Activated CD4-positive, alpha-beta T cell treated with anti-CD3 and anti-CD28 coated beads, Interleukin-2, amount 10 ng/mL, durations not matched to agents 7 days and 5 days (primary cell): ENCODE measurements at regions not wholly inside any gene's neighbourhood (a gene's known extent, or its start where the extent isn't known, plus 50 kb on each side); places are given as distances from the start of the nearest gene placed in this dataset.

Source experiments
- CTCF ChIA-PET: fragments of 350-600 bp; sonication (Branson Sonifier 250); formaldehyde crosslinking; loops from one replicate; lab custom pipeline; 2021; ENCODE audit warnings: antibody characterized with exemption; lab: Charles Lee
- POLR2A ChIA-PET: fragments of 350-600 bp; sonication (Branson Sonifier 250); formaldehyde crosslinking; loops from one replicate; lab custom pipeline; 2021; ENCODE audit warnings: antibody characterized with exemption; lab: Charles Lee
- DNase-seq: peaks from one replicate; pipeline ENCODE4 v3.0.0-alpha.2; 2020
- H3K27ac Mint-ChIP-seq: one replicate; pipeline ENCODE4 v1.8.0; 2021; ENCODE audit warnings: mild to moderate bottlenecking, moderate library complexity, mixed read lengths
- H3K27me3 Mint-ChIP-seq: one replicate; pipeline ENCODE4 v1.8.0; 2021; ENCODE audit warnings: mixed read lengths
- H3K36me3 Mint-ChIP-seq: one replicate; pipeline ENCODE4 v1.8.0; 2021; ENCODE audit warnings: low read depth, mixed read lengths
- H3K4me1 Mint-ChIP-seq: one replicate; pipeline ENCODE4 v1.8.0; 2021; ENCODE audit warnings: mixed read lengths
- H3K4me3 Mint-ChIP-seq: one replicate; pipeline ENCODE4 v1.8.0; 2021; ENCODE audit warnings: mild to moderate bottlenecking, moderate library complexity, mixed read lengths
- H3K9me3 Mint-ChIP-seq: one replicate; pipeline ENCODE4 v1.8.0; 2021; ENCODE audit warnings: mixed read lengths

GRCh38 chr16:86824751-86825296 is 246.5 kb downstream of the FOXL1 start:
- no peak overlapping the region for H3K4me3 Mint-ChIP-seq
- peaks cover 30% of the 10 kb centered on the region for H3K27me3 Mint-ChIP-seq
- POLR2A ChIA-PET: no interaction called here
- CTCF ChIA-PET: no interaction called here
- H3K9me3 Mint-ChIP-seq: no peaks in the 10 kb centered on the region
- no peak for DNase-seq
- peaks cover 5% of the 10 kb centered on the region for H3K4me1 Mint-ChIP-seq
- H3K36me3 Mint-ChIP-seq: no peaks in the 10 kb centered on the region
- H3K27ac Mint-ChIP-seq: no peak overlapping the region

GRCh38 chr16:86825631-86826030 is 247.3 kb downstream of the FOXL1 start:
- no peak overlapping the region for H3K27ac Mint-ChIP-seq
- no peak overlapping the region for H3K4me3 Mint-ChIP-seq
- ChIA-PET CTCF (no interaction called here), POLR2A (no interaction called here)
- H3K27me3 Mint-ChIP-seq: peaks cover 30% of the 10 kb centered on the region
- no peaks in the 10 kb centered on the region for H3K9me3 Mint-ChIP-seq
- no peak for DNase-seq
- H3K4me1 Mint-ChIP-seq: peaks cover 5% of the 10 kb centered on the region
- H3K36me3 Mint-ChIP-seq: no peaks in the 10 kb centered on the region

- H3K4me3 Mint-ChIP-seq: no peak overlapping the region
- DNase-seq: no peak
- ChIA-PET CTCF (no interaction called here), POLR2A (no interaction called here)
- H3K27ac Mint-ChIP-seq: no peak overlapping the region
- no peaks in the 10 kb centered on the region for H3K36me3 Mint-ChIP-seq
- H3K9me3 Mint-ChIP-seq: no peaks in the 10 kb centered on the region
- peaks cover 5% of the 10 kb centered on the region for H3K4me1 Mint-ChIP-seq
- H3K27me3 Mint-ChIP-seq: peaks cover 30% of the 10 kb centered on the region
These were observed 248.6 kb downstream of the FOXL1 start for GRCh38 chr16:86826941-86827340.

GRCh38 chr16:86827521-86827920 is 249.2 kb downstream of the FOXL1 start:
- peaks cover 31% of the 10 kb centered on the region for H3K27me3 Mint-ChIP-seq
- H3K4me3 Mint-ChIP-seq: no peak overlapping the region
- peaks cover 5% of the 10 kb centered on the region for H3K4me1 Mint-ChIP-seq
- no peak for DNase-seq
- H3K36me3 Mint-ChIP-seq: no peaks in the 10 kb centered on the region
- no peaks in the 10 kb centered on the region for H3K9me3 Mint-ChIP-seq
- H3K27ac Mint-ChIP-seq: no peak overlapping the region
- CTCF ChIA-PET: no interaction called here
- POLR2A ChIA-PET: no interaction called here

GRCh38 chr16:86828202-86828601 is 249.9 kb downstream of the FOXL1 start:
- Mint-ChIP-seq H3K36me3 (no peaks in the 10 kb centered on the region), H3K27ac (no peak overlapping the region), H3K9me3 (no peaks in the 10 kb centered on the region), H3K4me1 (peaks cover 5% of the 10 kb centered on the region), H3K27me3 (peaks cover 31% of the 10 kb centered on the region), H3K4me3 (no peak overlapping the region)
- ChIA-PET CTCF (no interaction called here), POLR2A (no interaction called here)
- DNase-seq: no peak

- Mint-ChIP-seq H3K9me3 (no peaks in the 10 kb centered on the region), H3K27me3 (peaks cover 31% of the 10 kb centered on the region), H3K4me3 (no peak overlapping the region), H3K4me1 (peaks cover 5% of the 10 kb centered on the region), H3K36me3 (no peaks in the 10 kb centered on the region), H3K27ac (no peak overlapping the region)
- CTCF ChIA-PET: no interaction called here
- POLR2A ChIA-PET: no interaction called here
- no peak for DNase-seq
These were observed 250.3 kb downstream of the FOXL1 start for GRCh38 chr16:86828653-86829052.

- Mint-ChIP-seq H3K9me3 (no peaks in the 10 kb centered on the region), H3K27me3 (peaks cover 26% of the 10 kb centered on the region), H3K27ac (no peak overlapping the region), H3K4me1 (peaks cover 5% of the 10 kb centered on the region), H3K4me3 (no peak overlapping the region), H3K36me3 (no peaks in the 10 kb centered on the region)
- CTCF ChIA-PET: no interaction called here
- no peak for DNase-seq
- POLR2A ChIA-PET: no interaction called here
These were observed 253.0 kb downstream of the FOXL1 start for GRCh38 chr16:86831366-86831765.

- ChIA-PET CTCF (no interaction called here), POLR2A (no interaction called here)
- H3K4me3 Mint-ChIP-seq: no peak overlapping the region
These were observed 254.8 kb downstream of the FOXL1 start for GRCh38 chr16:86833136-86833535.

GRCh38 chr16:86834451-86835035 is 256.2 kb downstream of the FOXL1 start:
- H3K4me1 Mint-ChIP-seq: no peaks in the 10 kb centered on the region
- no peaks in the 10 kb centered on the region for H3K9me3 Mint-ChIP-seq
- ChIA-PET CTCF (no interaction called here), POLR2A (no interaction called here)
- peaks cover 3% of the 10 kb centered on the region for H3K27me3 Mint-ChIP-seq
- H3K36me3 Mint-ChIP-seq: no peaks in the 10 kb centered on the region
- H3K27ac Mint-ChIP-seq: no peak overlapping the region
- no peak overlapping the region for H3K4me3 Mint-ChIP-seq
- no peak for DNase-seq

More at GRCh38 chr16:86833136-86833535, 254.8 kb downstream of the FOXL1 start:
- Mint-ChIP-seq H3K4me1 (no peaks in the 10 kb centered on the region), H3K27ac (no peak overlapping the region), H3K36me3 (no peaks in the 10 kb centered on the region), H3K27me3 (peaks cover 12% of the 10 kb centered on the region), H3K9me3 (no peaks in the 10 kb centered on the region)
- no peak for DNase-seq

- Mint-ChIP-seq H3K27ac (no peak overlapping the region), H3K4me3 (no peak overlapping the region), H3K27me3 (peaks cover 3% of the 10 kb centered on the region), H3K4me1 (no peaks in the 10 kb centered on the region), H3K36me3 (no peaks in the 10 kb centered on the region), H3K9me3 (no peaks in the 10 kb centered on the region)
- ChIA-PET POLR2A (no interaction called here), CTCF (no interaction called here)
- no peak for DNase-seq
These were observed 257.6 kb downstream of the FOXL1 start for GRCh38 chr16:86835982-86836381.

- Mint-ChIP-seq H3K27ac (no peak overlapping the region), H3K36me3 (no peaks in the 10 kb centered on the region), H3K4me1 (no peaks in the 10 kb centered on the region), H3K27me3 (peaks cover 3% of the 10 kb centered on the region), H3K9me3 (no peaks in the 10 kb centered on the region), H3K4me3 (no peak overlapping the region)
- POLR2A ChIA-PET: no interaction called here
- DNase-seq: no peak
- CTCF ChIA-PET: no interaction called here
These were observed 258.3 kb downstream of the FOXL1 start for GRCh38 chr16:86836503-86837129.

GRCh38 chr16:86843812-86844211 is 265.5 kb downstream of the FOXL1 start:
- ChIA-PET CTCF (no interaction called here), POLR2A (no interaction called here)
- no peaks in the 10 kb centered on the region for H3K27me3 Mint-ChIP-seq
- DNase-seq: no peak
- no peaks in the 10 kb centered on the region for H3K4me1 Mint-ChIP-seq
- no peak overlapping the region for H3K27ac Mint-ChIP-seq
- peaks cover 3% of the 10 kb centered on the region for H3K9me3 Mint-ChIP-seq
- H3K36me3 Mint-ChIP-seq: no peaks in the 10 kb centered on the region
- no peak overlapping the region for H3K4me3 Mint-ChIP-seq

- CTCF ChIA-PET: no interaction called here
- no peaks in the 10 kb centered on the region for H3K4me1 Mint-ChIP-seq
These were observed 266.3 kb downstream of the FOXL1 start for GRCh38 chr16:86844695-86845094.

GRCh38 chr16:86846136-86846535 is 267.8 kb downstream of the FOXL1 start:
- H3K4me3 Mint-ChIP-seq: no peak overlapping the region
- H3K36me3 Mint-ChIP-seq: no peaks in the 10 kb centered on the region
- no peak overlapping the region for H3K27ac Mint-ChIP-seq
- H3K9me3 Mint-ChIP-seq: peaks cover 3% of the 10 kb centered on the region
- ChIA-PET CTCF (no interaction called here), POLR2A (no interaction called here)
- H3K27me3 Mint-ChIP-seq: no peaks in the 10 kb centered on the region
- DNase-seq: no peak
- H3K4me1 Mint-ChIP-seq: no peaks in the 10 kb centered on the region

More at GRCh38 chr16:86844695-86845094, 266.3 kb downstream of the FOXL1 start:
- Mint-ChIP-seq H3K27me3 (no peaks in the 10 kb centered on the region), H3K27ac (no peak overlapping the region), H3K4me3 (no peak overlapping the region), H3K9me3 (peaks cover 3% of the 10 kb centered on the region), H3K36me3 (no peaks in the 10 kb centered on the region)
- no peak for DNase-seq
- POLR2A ChIA-PET: no interaction called here
